Nephron (organoid): ENCODE measurements at regions not wholly inside any gene's neighbourhood (a gene's known extent, or its start where the extent isn't known, plus 50 kb on each side); places are given as distances from the start of the nearest gene placed in this dataset.

Source experiments
- H3K27ac Mint-ChIP-seq, 3 experiments: 2 replicates each; pipeline ENCODE4 v1.8.0; 2020; ENCODE audit warnings: mixed read lengths in 3 of 3, mild to moderate bottlenecking in 2 of 3, moderate library complexity in 1 of 3
- H3K27me3 Mint-ChIP-seq: 2 replicates; pipeline ENCODE4 v1.8.0; 2021; ENCODE audit warnings: low read depth, mild to moderate bottlenecking, moderate library complexity, mixed read lengths
- H3K36me3 Mint-ChIP-seq: 2 replicates; pipeline ENCODE4 v1.8.0; 2020; ENCODE audit warnings: low read depth, mixed read lengths
- H3K4me1 Mint-ChIP-seq: 2 replicates; pipeline ENCODE4 v1.8.0; 2020; ENCODE audit warnings: mixed read lengths
- H3K4me3 Mint-ChIP-seq, 3 experiments: 2 replicates each; pipeline ENCODE4 v1.8.0; 2020; ENCODE audit warnings: mild to moderate bottlenecking in 3 of 3, mixed read lengths in 3 of 3, moderate library complexity in 2 of 3
- H3K9me3 Mint-ChIP-seq: 2 replicates; pipeline ENCODE4 v1.8.0; 2020; ENCODE audit warnings: mixed read lengths
- TF ChIP-seq, protein P1 (sequence below), 3 experiments: fragments of 200-600 bp; sonication (generic); IDR thresholded peaks; one replicate each; pipeline ENCODE4 v1.5.0; 2021; ENCODE audit warnings: antibody characterized with exemption in 3 of 3; ENCODE audit not compliant: unreplicated experiment in 3 of 3

DNA sequence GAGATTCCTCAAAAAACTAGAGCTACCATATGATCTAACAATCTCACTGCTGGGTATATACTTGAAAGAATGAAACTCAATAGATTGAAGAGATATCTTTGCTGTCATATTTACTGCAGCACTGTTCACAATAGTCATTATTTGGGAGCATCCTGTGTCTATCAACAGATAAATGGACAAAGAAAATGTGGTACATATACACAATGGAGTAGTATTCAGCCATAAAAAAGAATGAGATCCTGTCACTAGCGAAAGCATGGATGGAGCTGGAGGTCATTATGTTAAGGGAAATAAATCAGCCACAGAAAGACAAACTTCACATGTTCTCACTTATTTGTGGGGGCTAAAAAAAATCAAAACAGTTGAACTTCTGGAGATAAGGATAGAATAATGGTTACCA is 505.7 kb upstream of the ARRDC3 start:
- Mint-ChIP-seq H3K4me1 (no peaks in the 10 kb centered on the region), H3K4me3 (no peak overlapping the region), H3K27ac (no peak overlapping the region), H3K27me3 (no peaks in the 10 kb centered on the region), H3K9me3 (no peaks in the 10 kb centered on the region), H3K36me3 (no peaks in the 10 kb centered on the region)
- TF ChIP-seq, protein P1, sequence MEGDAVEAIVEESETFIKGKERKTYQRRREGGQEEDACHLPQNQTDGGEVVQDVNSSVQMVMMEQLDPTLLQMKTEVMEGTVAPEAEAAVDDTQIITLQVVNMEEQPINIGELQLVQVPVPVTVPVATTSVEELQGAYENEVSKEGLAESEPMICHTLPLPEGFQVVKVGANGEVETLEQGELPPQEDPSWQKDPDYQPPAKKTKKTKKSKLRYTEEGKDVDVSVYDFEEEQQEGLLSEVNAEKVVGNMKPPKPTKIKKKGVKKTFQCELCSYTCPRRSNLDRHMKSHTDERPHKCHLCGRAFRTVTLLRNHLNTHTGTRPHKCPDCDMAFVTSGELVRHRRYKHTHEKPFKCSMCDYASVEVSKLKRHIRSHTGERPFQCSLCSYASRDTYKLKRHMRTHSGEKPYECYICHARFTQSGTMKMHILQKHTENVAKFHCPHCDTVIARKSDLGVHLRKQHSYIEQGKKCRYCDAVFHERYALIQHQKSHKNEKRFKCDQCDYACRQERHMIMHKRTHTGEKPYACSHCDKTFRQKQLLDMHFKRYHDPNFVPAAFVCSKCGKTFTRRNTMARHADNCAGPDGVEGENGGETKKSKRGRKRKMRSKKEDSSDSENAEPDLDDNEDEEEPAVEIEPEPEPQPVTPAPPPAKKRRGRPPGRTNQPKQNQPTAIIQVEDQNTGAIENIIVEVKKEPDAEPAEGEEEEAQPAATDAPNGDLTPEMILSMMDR (IDR thresholded peaks at IDR 0.05; ENCODE audit: unreplicated experiment in 3 of 3) = no peak

DNA sequence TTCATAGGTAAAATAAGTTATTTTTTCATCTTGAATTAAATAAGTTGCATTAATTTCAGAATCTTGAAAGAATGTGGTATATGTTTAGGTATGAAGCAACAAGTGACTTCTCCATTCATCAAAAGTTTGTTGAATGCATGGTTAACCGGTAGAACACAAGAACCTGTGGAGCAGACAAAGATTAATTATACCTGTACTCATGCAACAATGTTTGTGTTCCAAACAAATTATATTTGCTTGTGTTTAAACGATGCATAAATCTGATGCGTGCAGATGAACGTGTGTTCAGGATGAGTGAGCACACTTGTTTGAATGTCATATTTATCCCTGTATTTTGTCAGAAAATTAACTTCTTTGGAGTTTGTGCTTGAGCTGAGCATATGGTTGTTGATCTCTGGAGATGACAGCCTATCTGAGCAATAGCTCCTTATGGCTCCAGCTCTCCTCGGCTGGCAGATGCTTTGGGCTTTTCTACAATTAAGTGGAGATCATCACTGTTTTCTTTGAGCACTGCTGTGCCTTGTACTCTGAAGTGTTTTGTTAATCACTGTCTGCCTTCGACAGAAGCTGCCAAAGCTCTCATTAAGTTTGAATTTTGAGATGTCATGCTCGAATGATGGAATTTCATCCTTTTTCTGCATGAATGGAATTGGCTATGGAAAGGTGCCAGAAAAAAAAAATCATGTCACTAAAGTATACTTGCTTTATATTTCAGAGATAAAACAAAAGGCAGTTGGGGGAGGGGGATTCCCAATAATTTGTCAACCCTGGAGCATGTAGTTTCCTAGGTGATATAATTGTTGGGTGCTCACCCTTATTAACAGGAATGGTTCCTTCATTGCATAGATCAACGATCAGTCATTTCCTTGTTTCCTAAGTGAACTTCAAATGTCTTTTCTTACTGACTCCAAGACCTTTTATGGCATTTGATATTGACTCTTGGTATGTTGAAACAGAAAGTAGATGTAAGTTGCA is 502.5 kb upstream of the ARRDC3 start:
- H3K27me3 Mint-ChIP-seq = no peaks in the 10 kb centered on the region
- no peak overlapping the region for H3K27ac Mint-ChIP-seq
- TF ChIP-seq, protein P1 (IDR thresholded peaks at IDR 0.05; ENCODE audit: unreplicated experiment in 3 of 3) = no peak
- no peak overlapping the region for H3K4me3 Mint-ChIP-seq
- no peaks in the 10 kb centered on the region for H3K36me3 Mint-ChIP-seq
- no peaks in the 10 kb centered on the region for H3K4me1 Mint-ChIP-seq
- H3K9me3 Mint-ChIP-seq = no peaks in the 10 kb centered on the region

DNA sequence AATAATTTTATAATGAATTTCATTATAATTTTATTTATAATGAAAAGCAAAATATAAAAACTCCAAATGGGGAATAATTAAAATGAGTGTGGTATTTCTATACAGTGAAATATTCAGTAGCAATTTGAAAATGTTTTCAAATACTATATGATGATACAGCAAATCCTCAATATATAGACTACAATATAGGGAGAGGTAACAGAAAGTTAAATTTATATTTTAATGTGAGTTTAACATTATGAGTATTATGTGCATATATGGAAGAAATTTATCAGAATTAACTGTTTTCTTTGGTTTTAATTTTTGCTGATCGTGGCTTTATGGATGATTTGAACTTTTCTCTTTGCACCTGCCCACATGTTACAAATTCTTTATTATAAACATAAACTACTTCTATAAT is 500.9 kb upstream of the ARRDC3 start:
- Mint-ChIP-seq H3K4me3 (no peak overlapping the region), H3K27me3 (no peaks in the 10 kb centered on the region), H3K4me1 (no peaks in the 10 kb centered on the region), H3K36me3 (no peaks in the 10 kb centered on the region), H3K27ac (no peak overlapping the region), H3K9me3 (peaks cover 3% of the 10 kb centered on the region)
- TF ChIP-seq, protein P1 (IDR thresholded peaks at IDR 0.05; ENCODE audit: unreplicated experiment in 3 of 3) = no peak

DNA sequence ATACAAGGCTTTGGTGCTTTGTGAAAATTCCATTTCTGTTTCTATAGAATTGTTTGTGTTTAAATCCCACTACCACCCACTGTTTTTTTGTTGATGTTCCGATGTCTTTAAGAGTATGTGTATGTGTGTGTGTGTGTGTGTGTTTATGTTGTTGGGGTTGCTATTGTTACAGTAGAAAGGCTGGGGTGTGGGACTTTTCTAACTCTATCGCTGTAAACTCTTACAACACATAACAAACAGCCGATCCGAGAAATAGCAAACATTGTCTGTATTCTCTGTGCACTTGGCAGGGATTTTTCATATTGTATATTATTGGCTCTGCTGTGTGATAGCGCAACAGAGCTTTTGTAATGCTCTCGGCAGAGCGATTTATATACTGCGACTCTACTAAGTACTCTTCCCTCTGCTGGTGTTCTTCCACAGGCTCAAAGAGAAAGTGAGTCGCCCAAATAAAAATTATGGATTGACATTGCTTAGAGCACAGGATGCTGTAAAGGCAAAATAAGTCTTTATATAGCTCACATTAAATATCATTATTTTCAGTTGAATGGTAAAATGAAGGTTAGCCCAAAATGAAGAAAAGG is 492.2 kb upstream of the ARRDC3 start:
- Mint-ChIP-seq H3K9me3 (peaks cover 3% of the 10 kb centered on the region), H3K36me3 (no peaks in the 10 kb centered on the region), H3K4me3 (peak overlapping the region in 1 of 3 experiments; percentile 29), H3K27ac (no peak overlapping the region), H3K27me3 (no peaks in the 10 kb centered on the region), H3K4me1 (no peaks in the 10 kb centered on the region)
- TF ChIP-seq, protein P1 (IDR thresholded peaks at IDR 0.05; ENCODE audit: unreplicated experiment in 3 of 3) = no peak

DNA sequence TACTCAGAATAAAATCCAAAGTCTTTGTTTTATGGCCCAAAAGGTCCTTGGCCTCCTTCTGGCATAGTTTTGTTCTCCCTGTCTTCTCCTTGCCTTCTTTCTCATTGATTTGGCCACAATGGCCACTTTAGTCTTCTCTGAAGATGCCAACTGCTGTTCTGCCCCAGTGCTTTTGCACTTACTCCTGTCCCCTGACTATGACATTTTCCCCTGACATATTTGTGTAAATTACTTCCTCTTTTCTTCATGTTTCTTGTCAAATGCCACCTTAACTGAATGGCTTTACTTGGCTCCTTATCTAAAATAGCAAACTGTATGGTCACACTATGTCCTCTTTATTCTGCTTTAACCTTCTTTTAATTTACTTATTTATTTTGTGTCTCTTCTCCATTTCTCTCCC is 484.7 kb upstream of the ARRDC3 start:
- peaks cover 5% of the 10 kb centered on the region for H3K4me1 Mint-ChIP-seq
- no peak overlapping the region for H3K4me3 Mint-ChIP-seq
- H3K9me3 Mint-ChIP-seq = no peaks in the 10 kb centered on the region
- no peaks in the 10 kb centered on the region for H3K27me3 Mint-ChIP-seq
- no peaks in the 10 kb centered on the region for H3K36me3 Mint-ChIP-seq
- TF ChIP-seq, protein P1 (IDR thresholded peaks at IDR 0.05; ENCODE audit: unreplicated experiment in 3 of 3) = no peak
- no peak overlapping the region for H3K27ac Mint-ChIP-seq
